Smooth muscle cell (in vitro differentiated cells): ENCODE measurements at regions not wholly inside any gene's neighbourhood (a gene's known extent, or its start where the extent isn't known, plus 50 kb on each side); places are given as distances from the start of the nearest gene placed in this dataset.

Source experiments
- DNase-seq: peaks from one replicate; lab custom pipeline; 2025; ENCODE audit not compliant: unreplicated experiment; lab: John Stamatoyannopoulos, UW
- H2AFZ ChIP-seq: fragments of 200-600 bp; sonication (generic); 2 replicates; pipeline ENCODE4 v1.6.0; 2016; ENCODE audit warnings: antibody characterized with exemption, low read depth, mild to moderate bottlenecking
- H3F3A ChIP-seq: fragments of 200-600 bp; sonication (generic); 2 replicates; pipeline ENCODE4 v1.6.0; 2017; ENCODE audit warnings: antibody characterized with exemption, low read depth
- H3K27ac ChIP-seq: fragments of 200-600 bp; sonication (generic); 2 replicates; pipeline ENCODE4 v1.5.1; 2016; ENCODE audit warnings: low read depth, mild to moderate bottlenecking
- H3K27me3 ChIP-seq: fragments of 200-600 bp; sonication (generic); 2 replicates; pipeline ENCODE4 v1.6.1; 2016; ENCODE audit warnings: low read depth, mild to moderate bottlenecking
- H3K36me3 ChIP-seq: fragments of 200-600 bp; sonication (generic); 2 replicates; pipeline ENCODE4 v1.5.1; 2016; ENCODE audit warnings: low read depth
- H3K4me1 ChIP-seq: fragments of 200-600 bp; sonication (generic); 2 replicates; pipeline ENCODE4 v1.5.1; 2016; ENCODE audit warnings: low read depth
- H3K4me2 ChIP-seq: fragments of 200-600 bp; sonication (generic); 2 replicates; pipeline ENCODE4 v1.6.0; 2016; ENCODE audit warnings: mild to moderate bottlenecking
- H3K4me3 ChIP-seq: fragments of 200-600 bp; sonication (generic); 2 replicates; pipeline ENCODE4 v1.5.1; 2016; ENCODE audit warnings: mild to moderate bottlenecking
- H3K79me2 ChIP-seq: fragments of 200-600 bp; sonication (generic); 2 replicates; pipeline ENCODE4 v1.6.0; 2016; ENCODE audit warnings: low read depth, mild to moderate bottlenecking
- H3K9ac ChIP-seq: fragments of 200-600 bp; sonication (generic); 2 replicates; pipeline ENCODE4 v1.6.0; 2016; ENCODE audit warnings: low read depth
- H3K9me3 ChIP-seq: fragments of 200-600 bp; sonication (generic); replicated peaks from 2 replicates; pipeline ENCODE4 v1.5.1; 2016; ENCODE audit warnings: low read depth
- H4K20me1 ChIP-seq: fragments of 200-600 bp; sonication (generic); 2 replicates; pipeline ENCODE4 v1.6.0; 2016; ENCODE audit warnings: low read depth
- WGBS: methylation state at CpG from one replicate; pipeline ENCODE4 v1.1.7; 2016; ENCODE audit warnings: low lambda C conversion rate; 5-methylcytosine and 5-hydroxymethylcytosine counted together
- TF ChIP-seq, protein P1 (sequence below): fragments of 200-600 bp; sonication (generic); IDR thresholded peaks from 2 replicates; pipeline ENCODE4 v1.5.1; 2017; ENCODE audit warnings: borderline replicate concordance, mild to moderate bottlenecking, antibody characterized with exemption; ENCODE audit not compliant: insufficient read depth, poor library complexity, severe bottlenecking

DNA sequence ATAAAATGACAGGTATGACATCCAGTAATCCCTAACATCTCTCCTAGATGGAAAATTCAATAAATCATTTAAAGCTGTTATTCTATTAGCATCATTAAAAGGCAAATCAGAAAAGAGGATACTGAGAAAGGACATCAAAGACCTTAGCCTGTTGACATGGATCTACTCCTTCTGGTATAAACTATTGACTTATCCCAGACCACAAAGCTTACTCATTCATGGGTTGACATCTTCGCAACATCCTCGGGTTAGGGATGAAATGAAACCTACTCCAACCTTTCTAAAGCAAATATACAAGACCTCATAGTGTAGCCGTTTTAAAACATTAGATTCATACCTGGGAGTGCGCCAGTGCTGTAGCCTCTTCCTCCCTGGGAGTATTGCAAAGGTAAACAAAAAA, 191.5 kb upstream of the BTG1 start:
- Histone ChIP-seq H3K4me2 (no peak overlapping the region), H3K9me3 (no peaks in the 10 kb centered on the region), H3K4me1 (peaks cover 6% of the 10 kb centered on the region), H3K4me3 (no peak overlapping the region), H4K20me1 (no peaks in the 10 kb centered on the region), H3K79me2 (no peaks in the 10 kb centered on the region), H3F3A (peaks cover 2% of the 10 kb centered on the region), H3K36me3 (no peaks in the 10 kb centered on the region), H2AFZ (no peak overlapping the region), H3K27ac (no peak overlapping the region), H3K9ac (no peak overlapping the region), H3K27me3 (no peaks in the 10 kb centered on the region)
- TF ChIP-seq, protein P1, sequence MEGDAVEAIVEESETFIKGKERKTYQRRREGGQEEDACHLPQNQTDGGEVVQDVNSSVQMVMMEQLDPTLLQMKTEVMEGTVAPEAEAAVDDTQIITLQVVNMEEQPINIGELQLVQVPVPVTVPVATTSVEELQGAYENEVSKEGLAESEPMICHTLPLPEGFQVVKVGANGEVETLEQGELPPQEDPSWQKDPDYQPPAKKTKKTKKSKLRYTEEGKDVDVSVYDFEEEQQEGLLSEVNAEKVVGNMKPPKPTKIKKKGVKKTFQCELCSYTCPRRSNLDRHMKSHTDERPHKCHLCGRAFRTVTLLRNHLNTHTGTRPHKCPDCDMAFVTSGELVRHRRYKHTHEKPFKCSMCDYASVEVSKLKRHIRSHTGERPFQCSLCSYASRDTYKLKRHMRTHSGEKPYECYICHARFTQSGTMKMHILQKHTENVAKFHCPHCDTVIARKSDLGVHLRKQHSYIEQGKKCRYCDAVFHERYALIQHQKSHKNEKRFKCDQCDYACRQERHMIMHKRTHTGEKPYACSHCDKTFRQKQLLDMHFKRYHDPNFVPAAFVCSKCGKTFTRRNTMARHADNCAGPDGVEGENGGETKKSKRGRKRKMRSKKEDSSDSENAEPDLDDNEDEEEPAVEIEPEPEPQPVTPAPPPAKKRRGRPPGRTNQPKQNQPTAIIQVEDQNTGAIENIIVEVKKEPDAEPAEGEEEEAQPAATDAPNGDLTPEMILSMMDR, result no peak
- DNase-seq, result no peak
- WGBS, result 79% methylated on average over 4 of the region's 4 CpGs

DNA sequence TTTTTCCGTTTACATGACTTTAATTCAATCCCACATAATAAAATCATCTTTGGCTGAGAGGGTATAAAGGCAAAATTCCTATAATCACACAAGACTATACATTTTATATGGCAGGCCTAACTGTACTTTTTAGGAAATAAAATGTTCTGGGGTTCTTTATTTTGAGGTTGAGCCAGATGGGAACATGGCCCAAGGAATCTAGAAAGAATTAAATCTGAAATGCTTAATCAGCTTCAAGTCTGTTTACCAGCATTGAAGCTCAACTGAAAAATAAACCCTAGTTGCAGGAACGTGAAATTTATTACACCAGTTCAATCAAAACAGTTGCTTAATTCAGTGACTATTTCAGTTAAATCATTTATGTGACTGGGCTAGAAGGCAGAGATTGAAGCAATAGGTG, 191.0 kb upstream of the BTG1 start:
- DNase-seq, result no peak
- no peak overlapping the region for H3K27ac ChIP-seq
- no peaks in the 10 kb centered on the region for H3K27me3 ChIP-seq
- H3K4me2 ChIP-seq, result no peak overlapping the region
- no peaks in the 10 kb centered on the region for H3K79me2 ChIP-seq
- H3K9ac ChIP-seq, result no peak overlapping the region
- TF ChIP-seq, protein P1, result no peak
- no peak overlapping the region for H3K4me3 ChIP-seq
- no peaks in the 10 kb centered on the region for H3K9me3 ChIP-seq
- H4K20me1 ChIP-seq, result no peaks in the 10 kb centered on the region
- peaks cover 2% of the 10 kb centered on the region for H3F3A ChIP-seq
- no peaks in the 10 kb centered on the region for H3K36me3 ChIP-seq
- no peak overlapping the region for H2AFZ ChIP-seq
- H3K4me1 ChIP-seq, result peaks cover 6% of the 10 kb centered on the region
- 91% methylated on average over 2 of the region's 2 CpGs for WGBS

DNA sequence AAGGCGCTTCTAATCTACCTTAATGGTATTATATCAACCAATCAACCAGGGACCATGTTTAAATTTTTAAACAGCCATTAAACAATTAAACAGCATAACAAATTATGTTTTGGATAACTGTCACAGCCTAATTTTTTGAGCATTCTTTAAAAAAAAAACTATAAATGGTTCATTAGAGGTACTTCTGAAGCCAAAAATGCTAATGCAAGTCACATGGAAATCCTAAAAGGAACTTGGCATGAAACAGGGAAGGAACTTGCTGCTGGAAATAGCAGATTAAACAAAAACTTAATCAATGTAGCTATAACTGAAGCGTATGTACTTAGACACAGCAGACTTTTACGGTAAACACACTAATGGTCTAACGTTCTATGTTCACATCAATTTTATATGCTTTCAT, 190.2 kb upstream of the BTG1 start:
- H3K27me3 ChIP-seq, result no peaks in the 10 kb centered on the region
- WGBS, result 95% methylated on average over 4 of the region's 4 CpGs
- no peak overlapping the region for H2AFZ ChIP-seq

DNA sequence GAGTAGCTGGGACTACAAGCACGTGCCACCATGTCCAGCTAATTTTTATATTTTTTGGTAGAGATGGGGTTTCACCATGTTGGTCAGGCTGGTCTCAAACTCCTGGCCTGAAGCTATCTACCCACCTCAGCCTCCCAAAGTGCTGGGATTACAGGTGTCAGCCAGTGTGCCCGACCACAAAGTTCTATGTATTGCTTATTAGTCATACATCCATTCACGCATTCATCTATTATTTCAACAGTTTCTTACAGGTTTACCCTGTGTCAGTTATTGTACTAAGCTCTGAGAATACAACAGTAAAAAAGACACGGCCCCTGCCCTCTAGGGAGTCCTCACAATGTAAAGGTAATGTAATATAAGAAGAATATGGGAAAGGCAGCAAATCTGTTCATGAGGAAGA, 188.9 kb upstream of the BTG1 start:
- H3K4me1 ChIP-seq, result no peaks in the 10 kb centered on the region
- H3F3A ChIP-seq, result no peaks in the 10 kb centered on the region
- no peaks in the 10 kb centered on the region for H3K79me2 ChIP-seq
- H2AFZ ChIP-seq, result no peak overlapping the region
- 91% methylated on average over 4 of the region's 4 CpGs for WGBS
- no peaks in the 10 kb centered on the region for H3K36me3 ChIP-seq
- TF ChIP-seq, protein P1, result no peak
- no peak overlapping the region for H3K9ac ChIP-seq
- H3K4me3 ChIP-seq, result no peak overlapping the region
- H4K20me1 ChIP-seq, result no peaks in the 10 kb centered on the region
- no peak for DNase-seq
- no peaks in the 10 kb centered on the region for H3K27me3 ChIP-seq
- no peak overlapping the region for H3K27ac ChIP-seq
- H3K9me3 ChIP-seq, result no peaks in the 10 kb centered on the region
- H3K4me2 ChIP-seq, result no peak overlapping the region

More for the DNA sequence above, 190.2 kb upstream of the BTG1 start:
- Histone ChIP-seq H3K27ac (no peak overlapping the region), H3K9ac (no peak overlapping the region), H4K20me1 (no peaks in the 10 kb centered on the region), H3K4me2 (no peak overlapping the region), H3K4me3 (no peak overlapping the region), H3K9me3 (no peaks in the 10 kb centered on the region), H3K79me2 (no peaks in the 10 kb centered on the region), H3K36me3 (no peaks in the 10 kb centered on the region), H3F3A (peaks cover 2% of the 10 kb centered on the region), H3K4me1 (peaks cover 6% of the 10 kb centered on the region)
- TF ChIP-seq, protein P1, result no peak
- no peak for DNase-seq
